GM12873 (cell line): ENCODE measurements at regions not wholly inside any gene's neighbourhood (a gene's known extent, or its start where the extent isn't known, plus 50 kb on each side); places are given as distances from the start of the nearest gene placed in this dataset.

ENCODE experiments used
- CTCF ChIP-seq: IDR thresholded peaks from 2 replicates; pipeline ENCODE4 v1.5.1; 2012; ENCODE audit warnings: low read depth, mild to moderate bottlenecking, moderate library complexity, low read length, control low read depth; ENCODE audit not compliant: insufficient read depth; ENCODE audit errors: missing control alignments

- no peak for TF ChIP-seq CTCF
Measured at GRCh38 chr5:92836855-92837755, 743.9 kb downstream of the NR2F1-AS1 start.

DNA sequence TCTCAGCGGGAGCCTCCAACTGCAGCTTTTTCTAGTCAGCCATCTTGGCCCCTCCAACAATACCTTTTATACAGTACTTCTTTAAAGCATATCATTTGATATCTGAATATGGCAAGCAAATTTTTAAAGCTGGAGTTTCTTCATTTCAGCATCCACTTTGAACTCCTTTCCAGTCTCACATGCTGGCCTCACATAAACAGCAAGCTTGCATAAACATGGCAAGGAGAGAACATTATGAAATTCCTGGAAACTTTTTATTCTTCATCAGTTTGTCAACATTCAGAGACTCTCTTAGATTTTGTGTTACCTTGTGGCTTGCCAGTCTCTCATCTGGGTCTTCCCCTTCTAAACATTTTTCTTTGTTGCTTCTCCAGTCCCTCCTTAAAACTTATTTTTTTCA, 745.3 kb downstream of the NR2F1-AS1 start:
- TF ChIP-seq CTCF, result no peak

DNA sequence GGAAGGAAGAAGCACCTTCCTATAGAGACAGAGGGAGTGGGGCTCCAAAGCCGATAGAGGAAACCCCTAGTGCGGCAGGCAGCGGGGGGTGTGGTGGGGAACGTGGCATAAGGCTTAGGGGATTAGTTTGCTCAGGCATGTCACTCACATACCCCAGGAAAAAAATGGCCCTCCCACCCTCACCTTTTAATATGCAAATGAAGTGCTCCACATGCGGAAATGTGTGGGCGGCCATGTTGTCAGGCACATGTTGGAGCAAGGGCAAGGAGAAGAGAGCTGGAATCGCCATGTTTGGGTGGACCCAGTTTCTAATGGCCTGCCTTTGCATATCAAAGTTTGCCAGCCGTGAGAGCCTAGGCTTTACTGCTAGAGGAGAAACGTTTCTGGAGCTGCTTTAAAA, 758.8 kb downstream of the NR2F1-AS1 start:
- no peak for TF ChIP-seq CTCF

GRCh38 chr5:92809855-92810465, 771.1 kb downstream of the NR2F1-AS1 start:
- TF ChIP-seq CTCF, result no peak

DNA sequence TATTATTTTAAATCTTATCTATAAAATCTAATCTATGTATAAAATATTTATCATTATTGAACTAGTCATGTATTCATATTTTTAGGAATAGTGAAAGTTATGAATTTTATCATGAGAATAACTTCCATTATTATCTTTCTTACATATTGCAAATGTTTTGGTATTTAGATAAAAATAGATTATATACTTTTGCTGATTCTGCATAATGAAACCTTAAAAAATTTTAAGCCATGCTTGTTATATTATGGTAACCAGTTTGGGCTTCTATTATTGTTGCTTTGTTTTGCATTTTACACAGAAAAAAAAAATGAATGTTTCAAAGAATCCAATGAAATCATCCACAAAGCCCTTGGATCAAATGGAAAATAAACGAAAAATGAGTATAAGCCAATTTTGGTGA, 772.5 kb downstream of the NR2F1-AS1 start:
- no peak for TF ChIP-seq CTCF

DNA sequence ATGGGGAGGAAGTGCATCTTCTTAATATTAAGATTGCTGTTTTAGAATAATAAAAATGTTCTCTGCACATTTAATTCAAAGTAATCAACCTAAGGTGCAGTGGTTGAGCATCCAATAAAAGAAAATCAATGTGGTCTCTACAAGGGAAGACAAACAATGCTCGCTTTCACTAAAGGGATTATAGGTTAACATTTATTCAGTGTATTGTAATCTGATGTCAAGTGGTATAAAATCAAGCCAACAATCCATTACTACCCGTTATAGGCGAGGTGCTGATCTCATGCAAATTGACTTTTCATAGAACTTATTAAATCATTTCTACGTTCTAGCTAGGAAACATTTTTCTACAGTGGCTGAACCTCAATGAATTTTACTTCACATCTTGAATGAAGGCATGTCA, 773.9 kb downstream of the NR2F1-AS1 start:
- no peak for TF ChIP-seq CTCF

GRCh38 chr5:92805446-92805845, 775.6 kb downstream of the NR2F1-AS1 start:
- no peak for TF ChIP-seq CTCF
